Neuron (in vitro differentiated cells): ENCODE measurements at regions not wholly inside any gene's neighbourhood (a gene's known extent, or its start where the extent isn't known, plus 50 kb on each side); places are given as distances from the start of the nearest gene placed in this dataset.
"Not testable (repeated sequence)": the region's sequence is repeated elsewhere in the genome, so short reads cannot be mapped to it uniquely, and the experiment has no call there.

ENCODE experiments used
- H2AFZ ChIP-seq: one replicate; pipeline ENCODE4 v1.6.1; 2013; ENCODE audit warnings: low read depth, mild to moderate bottlenecking, inconsistent platforms, low read length, moderate library complexity
- H3K27me3 ChIP-seq: one replicate; pipeline ENCODE4 v1.6.1; 2013; ENCODE audit warnings: low read length; ENCODE audit not compliant: insufficient read depth
- H3K36me3 ChIP-seq: one replicate; pipeline ENCODE4 v1.6.1; 2013; ENCODE audit warnings: low read length; ENCODE audit not compliant: insufficient read depth
- H3K4me1 ChIP-seq: one replicate; pipeline ENCODE4 v1.6.1; 2013; ENCODE audit warnings: low read length; ENCODE audit not compliant: insufficient read depth
- H3K4me3 ChIP-seq: 2 replicates; pipeline ENCODE4 v1.5.1; 2013; ENCODE audit warnings: mild to moderate bottlenecking, low read length, moderate library complexity
- H3K9me3 ChIP-seq: one replicate; pipeline ENCODE4 v1.6.1; 2013; ENCODE audit warnings: low read length

- no peaks in the 10 kb centered on the region for H3K36me3 ChIP-seq
- no peaks in the 10 kb centered on the region for H3K9me3 ChIP-seq
- H3K4me1 ChIP-seq: no peaks in the 10 kb centered on the region
- no peak overlapping the region for H2AFZ ChIP-seq
- H3K4me3 ChIP-seq: no peak overlapping the region
- H3K27me3 ChIP-seq: no peaks in the 10 kb centered on the region
Measured at GRCh38 chr3:106093616-106094015, 224.8 kb upstream of the CBLB start.

GRCh38 chr3:106097817-106098435, 229.1 kb upstream of the CBLB start:
- no peaks in the 10 kb centered on the region for H3K4me1 ChIP-seq
- no peaks in the 10 kb centered on the region for H3K27me3 ChIP-seq
- H2AFZ ChIP-seq: no peak overlapping the region
- no peak overlapping the region for H3K4me3 ChIP-seq
- no peaks in the 10 kb centered on the region for H3K9me3 ChIP-seq
- H3K36me3 ChIP-seq: no peaks in the 10 kb centered on the region

- H3K27me3 ChIP-seq: no peaks in the 10 kb centered on the region
- no peak overlapping the region for H3K4me3 ChIP-seq
- peaks cover 6% of the 10 kb centered on the region for H3K4me1 ChIP-seq
- H2AFZ ChIP-seq: no peak overlapping the region
- H3K9me3 ChIP-seq: no peaks in the 10 kb centered on the region
- H3K36me3 ChIP-seq: no peaks in the 10 kb centered on the region
Measured at GRCh38 chr3:106103383-106103782, 234.6 kb upstream of the CBLB start.

- H3K4me3 ChIP-seq: no peak overlapping the region
Measured at GRCh38 chr3:106104078-106104477, 235.3 kb upstream of the CBLB start.

GRCh38 chr3:106108925-106109324, 240.1 kb upstream of the CBLB start:
- H3K9me3 ChIP-seq: no peaks in the 10 kb centered on the region
- H2AFZ ChIP-seq: no peak overlapping the region
- H3K4me1 ChIP-seq: peaks cover 6% of the 10 kb centered on the region
- no peak overlapping the region for H3K4me3 ChIP-seq
- no peaks in the 10 kb centered on the region for H3K36me3 ChIP-seq
- H3K27me3 ChIP-seq: no peaks in the 10 kb centered on the region

More at GRCh38 chr3:106104078-106104477, 235.3 kb upstream of the CBLB start:
- Histone ChIP-seq H3K27me3 (no peaks in the 10 kb centered on the region), H3K9me3 (no peaks in the 10 kb centered on the region), H2AFZ (no peak overlapping the region), H3K4me1 (peaks cover 6% of the 10 kb centered on the region), H3K36me3 (no peaks in the 10 kb centered on the region)

GRCh38 chr3:106112561-106112960, 243.7 kb upstream of the CBLB start:
- not testable (repeated sequence) for H3K4me3 ChIP-seq, H3K9me3 ChIP-seq, H2AFZ ChIP-seq, H3K27me3 ChIP-seq, H3K4me1 ChIP-seq, H3K36me3 ChIP-seq

- H2AFZ ChIP-seq: no peak overlapping the region
- no peaks in the 10 kb centered on the region for H3K36me3 ChIP-seq
- no peaks in the 10 kb centered on the region for H3K9me3 ChIP-seq
- peaks cover under 1% of the 10 kb centered on the region for H3K4me1 ChIP-seq
- no peak overlapping the region for H3K4me3 ChIP-seq
- no peaks in the 10 kb centered on the region for H3K27me3 ChIP-seq
Measured at GRCh38 chr3:106113747-106114146, 244.9 kb upstream of the CBLB start.

GRCh38 chr3:106114220-106114619, 245.4 kb upstream of the CBLB start:
- Histone ChIP-seq H3K36me3 (no peaks in the 10 kb centered on the region), H2AFZ (no peak overlapping the region), H3K27me3 (no peaks in the 10 kb centered on the region), H3K9me3 (no peaks in the 10 kb centered on the region), H3K4me3 (no peak overlapping the region), H3K4me1 (peaks cover 5% of the 10 kb centered on the region)

- peaks cover 11% of the 10 kb centered on the region for H3K4me1 ChIP-seq
- no peaks in the 10 kb centered on the region for H3K36me3 ChIP-seq
- no peaks in the 10 kb centered on the region for H3K9me3 ChIP-seq
- no peaks in the 10 kb centered on the region for H3K27me3 ChIP-seq
- no peak overlapping the region for H3K4me3 ChIP-seq
- no peak overlapping the region for H2AFZ ChIP-seq
Measured at GRCh38 chr3:106114848-106115247, 246.0 kb upstream of the CBLB start.

- H3K36me3 ChIP-seq: no peaks in the 10 kb centered on the region
- no peaks in the 10 kb centered on the region for H3K9me3 ChIP-seq
- no peaks in the 10 kb centered on the region for H3K27me3 ChIP-seq
- no peak overlapping the region for H3K4me3 ChIP-seq
- no peak overlapping the region for H2AFZ ChIP-seq
- H3K4me1 ChIP-seq: peaks cover 14% of the 10 kb centered on the region
Measured at GRCh38 chr3:106115557-106115956, 246.7 kb upstream of the CBLB start.

- H3K36me3 ChIP-seq: no peaks in the 10 kb centered on the region
- peaks cover 14% of the 10 kb centered on the region for H3K4me1 ChIP-seq
Measured at GRCh38 chr3:106116733-106117489, 248.1 kb upstream of the CBLB start.

GRCh38 chr3:106117490-106117858, 248.7 kb upstream of the CBLB start:
- Histone ChIP-seq H2AFZ (no peak overlapping the region), H3K4me1 (peaks cover 15% of the 10 kb centered on the region), H3K36me3 (no peaks in the 10 kb centered on the region), H3K27me3 (no peaks in the 10 kb centered on the region), H3K4me3 (no peak overlapping the region), H3K9me3 (no peaks in the 10 kb centered on the region)

More at GRCh38 chr3:106116733-106117489, 248.1 kb upstream of the CBLB start:
- Histone ChIP-seq H3K27me3 (no peaks in the 10 kb centered on the region), H3K9me3 (no peaks in the 10 kb centered on the region), H2AFZ (no peak overlapping the region), H3K4me3 (no peak overlapping the region)

- Histone ChIP-seq H2AFZ (peak overlapping the region; percentile 56), H3K27me3 (no peaks in the 10 kb centered on the region), H3K36me3 (no peaks in the 10 kb centered on the region), H3K9me3 (no peaks in the 10 kb centered on the region), H3K4me3 (no peak overlapping the region), H3K4me1 (peaks cover 31% of the 10 kb centered on the region)
Measured at GRCh38 chr3:106119614-106120082, 250.8 kb upstream of the CBLB start.
